ELR (cell line): ENCODE measurements at regions not wholly inside any gene's neighbourhood (a gene's known extent, or its start where the extent isn't known, plus 50 kb on each side); places are given as distances from the start of the nearest gene placed in this dataset.
A peak's percentile ranks its signal among the peaks of the same experiment; 100 is the strongest.

ENCODE experiments used
- DNase-seq: peaks from one replicate; pipeline ENCODE4 v3.0.0-alpha.2; 2015; ENCODE audit warnings: low read depth

- DNase-seq, result no peak
Observed at GRCh38 chr1:36643371-36644270, 160.9 kb upstream of the CSF3R start.

DNA sequence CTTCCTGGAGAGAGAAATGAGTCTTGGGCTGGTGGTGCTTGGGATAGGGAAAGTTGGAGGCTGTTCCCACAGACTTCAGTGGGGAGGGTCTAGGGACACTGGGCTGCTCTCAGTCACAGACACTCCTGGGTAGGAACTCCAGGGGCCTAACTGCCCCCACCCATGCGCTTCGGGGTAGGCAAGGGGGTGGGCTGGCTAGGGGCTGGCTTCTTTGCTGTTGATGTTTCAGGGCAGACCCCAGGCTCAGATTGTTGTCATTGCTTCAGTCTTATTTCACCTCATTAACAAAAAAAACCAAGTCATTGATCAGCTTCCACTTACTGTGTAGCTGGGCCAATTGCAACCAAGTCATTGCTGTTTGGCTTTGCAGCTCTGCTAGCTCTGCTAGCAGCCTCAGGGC, 160.1 kb upstream of the CSF3R start:
- no peak for DNase-seq

DNA sequence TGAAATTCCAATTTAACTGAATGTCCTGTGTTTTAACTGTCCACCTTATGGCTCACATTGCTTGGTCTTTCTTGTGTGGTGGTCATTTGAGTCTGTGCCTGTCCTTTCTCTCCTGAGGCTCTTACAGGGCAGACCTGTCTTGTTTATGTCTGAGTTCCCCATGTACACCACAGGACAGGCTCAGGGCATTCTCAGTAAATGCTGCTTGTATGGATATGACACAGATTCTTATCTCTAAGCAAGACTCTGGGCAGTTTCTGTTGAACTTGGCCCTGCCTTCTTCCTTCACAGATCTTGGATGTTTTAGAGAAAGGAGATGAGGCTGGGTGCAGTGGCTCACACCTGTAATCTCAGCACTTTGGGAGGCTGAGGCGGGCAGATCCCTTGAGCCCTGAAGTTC, 159.1 kb upstream of the CSF3R start:
- DNase-seq, result no peak

DNA sequence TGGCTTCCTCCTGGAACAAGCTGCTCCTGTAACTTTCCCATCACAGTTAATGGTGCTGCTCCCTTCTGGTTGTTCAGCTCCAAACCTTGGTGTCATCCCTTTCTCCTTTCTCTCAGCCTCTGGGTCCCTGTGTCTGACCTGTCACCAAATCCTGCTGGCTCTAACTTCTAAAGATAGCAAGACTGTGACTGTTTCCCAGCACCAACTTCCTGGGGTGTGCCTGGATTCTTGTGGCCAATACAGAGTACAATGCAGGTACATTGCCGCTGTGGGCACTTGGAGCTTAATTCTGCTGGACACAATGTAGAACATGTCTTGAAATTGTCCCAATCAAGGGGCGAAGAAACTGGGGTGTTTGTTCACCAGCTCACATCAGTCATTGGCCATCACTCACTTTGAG, 156.7 kb upstream of the CSF3R start:
- DNase-seq, result no peak

- DNase-seq, result peak; percentile 37
Observed at GRCh38 chr1:36638268-36638667, 155.6 kb upstream of the CSF3R start.

GRCh38 chr1:36636206-36636605, 153.5 kb upstream of the CSF3R start:
- no peak for DNase-seq

GRCh38 chr1:36635284-36635683, 152.6 kb upstream of the CSF3R start:
- DNase-seq, result no peak

GRCh38 chr1:36628804-36629203, 146.1 kb upstream of the CSF3R start:
- no peak for DNase-seq

DNA sequence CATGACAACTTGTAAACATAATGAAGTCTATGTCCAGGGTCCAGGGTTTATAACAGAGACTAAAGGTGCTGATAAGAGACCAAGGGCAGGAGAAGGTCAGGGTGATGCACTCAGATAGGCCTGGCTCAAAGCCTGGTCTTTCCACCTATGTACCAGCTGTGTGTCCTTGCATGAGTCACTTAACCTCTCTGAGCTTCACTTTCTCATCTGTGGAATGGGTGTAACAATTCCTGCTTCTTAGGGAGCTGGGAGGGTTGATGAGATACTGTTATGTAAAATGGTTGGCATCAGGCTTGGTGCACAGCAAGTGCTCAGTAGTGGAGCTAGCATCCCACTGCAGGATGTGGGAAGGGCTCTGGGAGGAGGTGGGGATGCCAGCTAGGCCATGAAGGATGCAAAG, 143.7 kb upstream of the CSF3R start:
- DNase-seq, result no peak

DNA sequence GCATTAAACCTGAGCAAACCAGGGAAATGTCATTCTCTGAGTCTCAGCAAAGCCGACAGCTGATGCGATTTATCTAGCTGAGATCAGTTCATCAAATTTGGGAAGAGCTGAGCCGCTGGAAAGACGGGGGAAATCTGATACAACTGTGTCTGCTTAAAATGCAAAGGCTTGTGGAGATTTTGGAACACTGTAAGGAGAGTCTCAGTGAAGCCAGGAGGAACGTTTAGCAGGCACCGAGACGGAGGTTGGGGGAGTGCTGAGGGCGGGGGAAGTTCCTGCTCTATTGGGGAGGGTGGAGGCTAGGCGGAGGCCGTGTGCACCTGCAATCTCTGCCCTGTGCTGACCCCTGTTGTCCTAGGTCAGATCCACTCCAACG, 143.2 kb upstream of the CSF3R start:
- DNase-seq, result no peak

DNA sequence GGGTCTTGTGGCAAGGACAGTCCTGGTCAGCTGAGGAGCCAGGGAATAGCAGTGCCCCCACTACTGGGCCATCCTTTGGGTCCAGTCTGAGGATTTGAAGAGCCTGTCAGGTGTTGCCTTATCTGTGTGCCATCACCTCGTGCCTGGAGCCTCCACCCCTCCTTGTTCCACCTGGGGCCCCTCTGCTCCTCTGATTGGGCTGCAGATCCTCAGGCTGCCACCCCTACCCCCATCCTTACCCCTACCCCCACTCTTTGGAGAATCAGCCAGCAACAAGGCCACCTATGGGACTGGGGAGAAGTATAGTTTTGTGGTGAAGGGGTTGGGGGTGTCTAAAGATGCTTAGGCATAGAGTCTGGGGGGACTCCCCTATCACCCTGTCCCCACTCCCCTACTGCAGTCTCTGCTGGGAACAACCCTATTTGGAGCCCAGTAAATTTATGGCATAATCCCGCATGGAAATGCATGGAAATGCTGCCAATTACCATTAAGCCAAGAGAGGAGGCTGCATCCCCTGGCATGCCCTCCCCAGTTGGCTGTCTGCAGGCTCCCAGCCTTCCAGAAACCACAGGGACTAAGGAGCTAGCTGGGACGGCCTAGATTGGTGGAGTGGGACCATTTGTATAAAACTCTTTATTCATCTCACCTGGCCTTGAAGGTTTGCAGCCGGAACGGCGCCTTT, 142.7 kb upstream of the CSF3R start:
- DNase-seq, result no peak

GRCh38 chr1:36624466-36624865, 141.8 kb upstream of the CSF3R start:
- no peak for DNase-seq

- DNase-seq, result no peak
Observed at GRCh38 chr1:36622741-36623648, 140.3 kb upstream of the CSF3R start.

DNA sequence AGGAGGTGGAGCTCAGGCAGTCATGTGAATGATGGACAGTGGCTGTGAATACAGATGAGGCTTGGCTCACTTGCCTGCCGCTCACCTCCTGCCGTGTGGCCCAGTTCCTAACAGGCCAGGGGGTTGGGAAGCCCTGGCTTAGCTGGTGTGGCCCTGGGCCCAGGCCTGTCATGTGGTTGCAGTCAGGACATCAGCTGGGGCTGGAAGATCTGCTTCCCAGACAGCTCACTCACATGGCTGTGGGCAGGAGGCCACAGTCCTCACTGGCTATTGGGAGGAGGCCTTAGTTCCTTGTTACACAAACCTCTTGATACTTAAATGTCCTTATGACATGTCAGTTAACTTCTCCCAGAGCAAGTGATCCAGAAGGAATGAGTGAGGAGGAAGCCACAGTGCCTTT, 138.8 kb upstream of the CSF3R start:
- no peak for DNase-seq

- DNase-seq, result no peak
Observed at GRCh38 chr1:36620142-36620541, 137.4 kb upstream of the CSF3R start.

GRCh38 chr1:36614991-36615390, 132.3 kb upstream of the CSF3R start:
- DNase-seq, result no peak

GRCh38 chr1:36614571-36614970, 131.9 kb upstream of the CSF3R start:
- no peak for DNase-seq

DNA sequence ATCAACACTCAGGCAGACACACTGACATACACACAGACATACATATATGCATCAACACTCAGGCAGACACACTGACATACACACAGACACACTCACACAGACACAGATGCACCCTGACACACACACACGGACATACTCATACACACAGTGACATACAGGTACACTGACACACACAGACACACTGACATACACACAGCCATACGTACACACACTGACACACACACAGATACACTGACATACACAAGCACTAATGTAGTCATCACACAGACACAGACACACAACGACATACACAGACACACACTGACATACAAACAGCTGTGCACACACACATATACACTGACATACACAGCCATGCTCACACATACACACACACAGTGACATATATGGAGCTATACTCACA, 131.0 kb upstream of the CSF3R start:
- DNase-seq, result no peak

DNA sequence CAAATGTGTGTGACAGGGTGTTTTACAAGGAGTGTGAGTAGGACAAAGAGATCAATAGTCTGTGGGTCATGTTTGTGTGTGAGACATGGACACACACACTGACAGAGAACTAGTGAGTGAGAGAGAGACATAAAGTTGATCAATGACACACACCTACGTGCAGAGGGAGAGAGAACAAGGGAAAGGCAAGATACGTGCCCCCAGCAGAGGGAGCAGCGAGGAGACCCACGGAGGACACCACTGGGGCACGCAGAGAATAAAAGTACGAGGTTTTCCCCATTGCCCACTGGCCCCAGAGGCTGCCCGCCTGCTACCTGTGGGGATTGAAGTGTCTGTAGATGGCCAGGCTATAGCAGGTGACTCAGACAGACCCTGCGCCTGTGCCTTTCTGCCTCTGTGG, 130.2 kb upstream of the CSF3R start:
- peak; percentile 19 for DNase-seq

DNA sequence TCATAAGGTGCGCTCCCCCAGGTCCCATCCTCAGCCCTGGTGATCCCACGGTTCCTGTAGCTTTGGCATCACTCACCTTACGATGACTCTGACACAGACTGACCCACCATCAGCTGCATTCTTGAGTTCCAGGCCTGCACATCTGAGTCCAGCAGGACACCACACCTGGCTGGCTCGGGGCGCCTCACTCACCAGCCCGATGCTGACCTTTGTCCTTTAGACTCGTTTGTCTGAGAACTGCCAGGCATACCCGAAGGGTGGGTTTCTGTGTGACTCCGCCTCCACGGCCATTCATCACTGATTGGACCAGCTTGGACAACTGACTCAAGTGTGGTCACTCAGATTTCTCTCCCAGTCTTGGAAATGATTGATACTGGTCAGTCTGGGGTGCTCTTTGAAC, 129.4 kb upstream of the CSF3R start:
- DNase-seq, result no peak

- peak; percentile 73 for DNase-seq
Observed at GRCh38 chr1:36609241-36610027, 126.7 kb upstream of the CSF3R start.

GRCh38 chr1:36608272-36608671, 125.6 kb upstream of the CSF3R start:
- no peak for DNase-seq
